IMR-90 (cell line): ENCODE measurements at regions not wholly inside any gene's neighbourhood (a gene's known extent, or its start where the extent isn't known, plus 50 kb on each side); places are given as distances from the start of the nearest gene placed in this dataset.

Experiments used
- ATAC-seq: fragments of 200-7000 bp; cut with Tn5 transposase; 2 replicates; pipeline ENCODE4 v1.9.1; 2020; ENCODE audit warnings: low read depth, mild to moderate bottlenecking, moderate library complexity
- BruUV-seq: library from RNA; stranded (reverse); fragments of 400-500 nt; replicated peaks from 2 replicates; lab custom pipeline; 2021; lab: Mats Ljungman, UMichigan
- CTCF ChIA-PET: fragments of 300-600 bp; formaldehyde crosslinking; extraction: SDS; loops from one replicate; lab custom pipeline; 2021; ENCODE audit warnings: antibody characterized with exemption; lab: Yijun Ruan, JAX
- POLR2A ChIA-PET: fragments of 300-600 bp; sonication (Branson Sonifier 250); formaldehyde crosslinking; loops from one replicate; lab custom pipeline; 2022; ENCODE audit warnings: antibody characterized with exemption; ENCODE audit not compliant: unreplicated experiment; lab: Charles Lee
- DNase-seq: peaks from one replicate; pipeline ENCODE4 v3.0.0; 2013
- H2AFZ ChIP-seq: replicated peaks from 2 replicates; pipeline ENCODE3; 2013; ENCODE audit warnings: low read length, mild to moderate bottlenecking; ENCODE audit not compliant: poor library complexity
- H2AK5ac ChIP-seq: 2 replicates; pipeline ENCODE4 v1.6.1; 2013; ENCODE audit warnings: low read depth, low read length, inconsistent platforms
- H2AK9ac ChIP-seq: replicated peaks from 2 replicates; pipeline ENCODE3; 2013; ENCODE audit warnings: mild to moderate bottlenecking, low read depth, low read length, moderate library complexity; ENCODE audit not compliant: poor library complexity
- H2BK120ac ChIP-seq: 2 replicates; pipeline ENCODE4 v1.6.1; 2013; ENCODE audit warnings: low read depth, low read length, inconsistent platforms
- H2BK15ac ChIP-seq: 3 replicates; pipeline ENCODE4 v1.6.1; 2013; ENCODE audit warnings: low read depth, low read length, inconsistent platforms
- H2BK20ac ChIP-seq: 2 replicates; pipeline ENCODE4 v1.6.1; 2013; ENCODE audit warnings: low read depth, mild to moderate bottlenecking, inconsistent platforms, low read length, moderate library complexity
- H2BK5ac ChIP-seq: 2 replicates; pipeline ENCODE4 v1.6.1; 2013; ENCODE audit warnings: mild to moderate bottlenecking, low read depth, low read length, inconsistent platforms; ENCODE audit not compliant: poor library complexity, severe bottlenecking
- H3K14ac ChIP-seq: replicated peaks from 2 replicates; pipeline ENCODE4 v1.6.1; 2013; ENCODE audit warnings: low read depth, low read length, inconsistent platforms
- H3K18ac ChIP-seq: 2 replicates; pipeline ENCODE4 v1.6.1; 2013; ENCODE audit warnings: low read depth, low read length, control low read depth
- H3K23ac ChIP-seq: 2 replicates; pipeline ENCODE4 v1.6.1; 2013; ENCODE audit warnings: low read depth, low read length, inconsistent platforms
- H3K27ac ChIP-seq: 2 replicates; pipeline ENCODE4 v1.5.1; 2013; ENCODE audit warnings: mild to moderate bottlenecking, control low read depth, low read length; ENCODE audit not compliant: insufficient read depth
- H3K27me3 ChIP-seq: 2 replicates; pipeline ENCODE4 v1.6.1; 2013; ENCODE audit warnings: low read length; ENCODE audit not compliant: control insufficient read depth, insufficient read depth
- H3K36me3 ChIP-seq: 2 replicates; pipeline ENCODE4 v1.6.1; 2013; ENCODE audit warnings: low read length, mixed read lengths; ENCODE audit not compliant: control insufficient read depth, insufficient read depth
- H3K4ac ChIP-seq: 2 replicates; pipeline ENCODE4 v1.6.1; 2013; ENCODE audit warnings: low read depth, low read length, inconsistent platforms
- H3K4me1 ChIP-seq: 2 replicates; pipeline ENCODE4 v1.6.1; 2013; ENCODE audit warnings: low read length, mixed read lengths; ENCODE audit not compliant: control insufficient read depth, insufficient read depth
- H3K4me2 ChIP-seq: 2 replicates; pipeline ENCODE4 v1.6.1; 2013; ENCODE audit warnings: low read depth, mild to moderate bottlenecking, control low read depth, low read length, moderate library complexity
- H3K4me3 ChIP-seq: 2 replicates; pipeline ENCODE4 v1.5.1; 2013; ENCODE audit warnings: low read depth, mild to moderate bottlenecking, control low read depth, low read length, moderate library complexity; ENCODE audit not compliant: insufficient read depth
- H3K56ac ChIP-seq: 2 replicates; pipeline ENCODE4 v1.6.1; 2013; ENCODE audit warnings: low read length, inconsistent platforms; ENCODE audit not compliant: insufficient read depth; ENCODE audit errors: extremely low read depth
- H3K79me1 ChIP-seq, 2 experiments: 2 replicates each; pipeline ENCODE4 v1.6.1; 2013; ENCODE audit warnings: low read length in 2 of 2, inconsistent platforms in 1 of 2, low read depth in 1 of 2
- H3K9ac ChIP-seq: 2 replicates; pipeline ENCODE4 v1.6.1; 2013; ENCODE audit warnings: low read depth, low read length, control low read depth
- H3K9me1 ChIP-seq: 2 replicates; pipeline ENCODE4 v1.6.1; 2013; ENCODE audit warnings: low read length, inconsistent platforms; ENCODE audit not compliant: insufficient read depth
- H3K9me3 ChIP-seq: 2 replicates; pipeline ENCODE4 v1.6.1; 2013; ENCODE audit warnings: low read length; ENCODE audit not compliant: control insufficient read depth, insufficient read depth
- H4K20me1 ChIP-seq: 2 replicates; pipeline ENCODE4 v1.6.1; 2013; ENCODE audit warnings: low read length, inconsistent platforms; ENCODE audit not compliant: insufficient read depth
- H4K5ac ChIP-seq: 2 replicates; pipeline ENCODE4 v1.6.1; 2013; ENCODE audit warnings: mild to moderate bottlenecking, low read depth, low read length, control low read depth
- H4K8ac ChIP-seq, 2 experiments: 2 replicates each; pipeline ENCODE4 v1.6.1; 2013; ENCODE audit warnings: low read depth in 2 of 2, low read length in 2 of 2, control low read depth in 1 of 2, inconsistent platforms in 1 of 2
- H4K91ac ChIP-seq: 2 replicates; pipeline ENCODE4 v1.6.1; 2013; ENCODE audit warnings: low read depth, low read length, inconsistent platforms; ENCODE audit not compliant: insufficient read depth
- BHLHE40 ChIP-seq: fragments of 150-350 bp; IDR thresholded peaks from 2 replicates; pipeline ENCODE4 v1.6.1; 2016; ENCODE audit warnings: mild to moderate bottlenecking, low read depth, low read length
- CEBPB ChIP-seq: IDR thresholded peaks from 2 replicates; pipeline ENCODE4 v1.6.1; 2012; ENCODE audit warnings: low read depth, low read length, improper control_type of control experiment
- CHD1 ChIP-seq: IDR thresholded peaks from 2 replicates; pipeline ENCODE4 v1.6.1; 2012; ENCODE audit warnings: low read depth, low read length, improper control_type of control experiment
- CTCF ChIP-seq: conservative IDR thresholded peaks from 2 replicates; pipeline ENCODE4 v1.5.1; 2012; ENCODE audit warnings: mild to moderate bottlenecking, low read depth, low read length, improper control_type of control experiment
- ELK1 ChIP-seq: fragments of 150-350 bp; IDR thresholded peaks from 2 replicates; pipeline ENCODE4 v1.6.1; 2016; ENCODE audit warnings: low read depth, mild to moderate bottlenecking, low read length, moderate library complexity, borderline replicate concordance
- MAFK ChIP-seq: IDR thresholded peaks from 2 replicates; pipeline ENCODE4 v1.6.1; 2012; ENCODE audit warnings: low read depth, low read length, improper control_type of control experiment
- MAZ ChIP-seq: IDR thresholded peaks from 2 replicates; pipeline ENCODE4 v1.6.1; 2012; ENCODE audit warnings: low read depth, mild to moderate bottlenecking, low read length, improper control_type of control experiment, moderate library complexity, borderline replicate concordance
- MXI1 ChIP-seq: IDR thresholded peaks from 2 replicates; pipeline ENCODE4 v1.6.1; 2012; ENCODE audit warnings: low read depth, mild to moderate bottlenecking, low read length, moderate library complexity, borderline replicate concordance
- NFE2L2 ChIP-seq: fragments of 150-350 bp; IDR thresholded peaks from 2 replicates; pipeline ENCODE4 v1.6.1; 2016; ENCODE audit warnings: low read depth, mild to moderate bottlenecking, low read length
- POLR2A ChIP-seq: IDR thresholded peaks from 2 replicates; pipeline ENCODE4 v1.6.1; 2012; ENCODE audit warnings: mild to moderate bottlenecking, low read depth, low read length
- RAD21 ChIP-seq: IDR thresholded peaks from 2 replicates; pipeline ENCODE4 v1.6.1; 2012; ENCODE audit warnings: low read length, improper control_type of control experiment
- RCOR1 ChIP-seq: IDR thresholded peaks from 2 replicates; pipeline ENCODE4 v1.6.1; 2012; ENCODE audit warnings: mild to moderate bottlenecking, low read length, improper control_type of control experiment; ENCODE audit not compliant: insufficient replicate concordance
- RFX5 ChIP-seq: IDR thresholded peaks from 2 replicates; pipeline ENCODE4 v1.8.0; 2012; ENCODE audit warnings: low read depth, mild to moderate bottlenecking, low read length, moderate library complexity
- SMC3 ChIP-seq: fragments of 150-350 bp; IDR thresholded peaks from 2 replicates; pipeline ENCODE4 v1.6.1; 2016; ENCODE audit warnings: low read depth, mild to moderate bottlenecking, antibody characterized with exemption, low read length, moderate library complexity
- USF2 ChIP-seq: fragments of 150-350 bp; IDR thresholded peaks from 2 replicates; pipeline ENCODE4 v1.6.1; 2017; ENCODE audit warnings: mild to moderate bottlenecking, antibody characterized with exemption, low read length, low read depth
- WGBS, 2 experiments: methylation state at CpG; one replicate each; pipeline versions ENCODE4 v1.1.5 to v1.1.7; 2013; ENCODE audit warnings: missing lambda C conversion rate in 2 of 2; ENCODE audit not compliant: insufficient read length in 1 of 2; ENCODE audit errors: extremely low coverage in 2 of 2; 5-methylcytosine and 5-hydroxymethylcytosine counted together
- dilution Hi-C: fragments of 300-500 bp; cut with HindIII; formaldehyde crosslinking; loops from one replicate; pipeline ENCODE4 v1.14.3; 2018; ENCODE audit warnings: low sequenced_read_pairs; ENCODE audit not compliant: unreplicated experiment
- in situ Hi-C: fragments of 300-500 bp; cut with MboI; formaldehyde crosslinking; loops from 3 replicates; pipeline ENCODE4 v1.14.3; 2019; ENCODE audit warnings: low sequenced_read_pairs, inconsistent platforms, mixed read lengths
- intact Hi-C: fragments of 100-400 bp; cut with micrococcal nuclease; formaldehyde crosslinking; loops from 2 replicates; pipeline ENCODE4 v1.10.0; 2022

- Histone ChIP-seq H3K27me3 (no peaks in the 10 kb centered on the region; the same call in 1 of the 2 replicates), H3K9ac (no peak overlapping the region), H3K4ac (no peak overlapping the region), H2BK5ac (no peak overlapping the region), H2AK9ac (no peak overlapping the region), H4K5ac (no peak overlapping the region), H2BK120ac (no peak overlapping the region), H2AK5ac (no peak overlapping the region), H3K14ac (no peak overlapping the region), H3K79me1 (no peaks in the 10 kb centered on the region), H3K27ac (no peak overlapping the region), H3K4me2 (no peak overlapping the region), H3K4me3 (no peak overlapping the region), H3K56ac (no peak overlapping the region), H3K9me3 (peaks cover 3% of the 10 kb centered on the region), H3K9me1 (no peaks in the 10 kb centered on the region), H3K36me3 (no peaks in the 10 kb centered on the region), H2BK15ac (no peak overlapping the region), H4K91ac (no peak overlapping the region), H3K4me1 (no peaks in the 10 kb centered on the region), H3K23ac (no peak overlapping the region), H2AFZ (no peak overlapping the region), H3K18ac (no peak overlapping the region), H2BK20ac (no peak overlapping the region), H4K8ac (no peak overlapping the region), H4K20me1 (no peaks in the 10 kb centered on the region)
- BruUV-seq = no TSS peak
- POLR2A ChIA-PET = no interaction called here
- ATAC-seq (no peak), DNase-seq (no peak)
- in situ Hi-C loops = no loop called here
- no CpG with 5 or more reads among the region's 2 CpGs for WGBS, 2 experiments
- dilution Hi-C loops = no loop called here
- TF ChIP-seq RCOR1 = no peak
- TF ChIP-seq USF2 = no peak
- TF ChIP-seq CHD1 = no peak
- no peak for TF ChIP-seq BHLHE40
- TF ChIP-seq MXI1 = no peak
- TF ChIP-seq ELK1 = no peak
- no peak for TF ChIP-seq CEBPB
- TF ChIP-seq CTCF = no peak
- TF ChIP-seq NFE2L2 = no peak
- TF ChIP-seq SMC3 = no peak
- TF ChIP-seq MAZ = no peak
- no peak for TF ChIP-seq POLR2A
- TF ChIP-seq RAD21 = no peak
- no peak for TF ChIP-seq MAFK
- TF ChIP-seq RFX5 = no peak
- CTCF ChIA-PET = no interaction called here
- intact Hi-C loops = no loop called here
These were observed 142.2 kb upstream of the GAS1 start for GRCh38 chr9:87089506-87089905.
